AG09319 (cell line): ENCODE measurements at regions not wholly inside any gene's neighbourhood (a gene's known extent, or its start where the extent isn't known, plus 50 kb on each side); places are given as distances from the start of the nearest gene placed in this dataset.

Experiments used
- DNase-seq: peaks from one replicate; pipeline ENCODE4 v3.0.0-alpha.2; 2010; ENCODE audit warnings: low read depth; ENCODE audit errors: extremely low read depth
- TF ChIP-seq, protein P1 (sequence below): IDR thresholded peaks from 2 replicates; pipeline ENCODE4 v1.5.1; 2011; ENCODE audit warnings: low read depth, mild to moderate bottlenecking, inconsistent platforms, low read length, moderate library complexity

DNA sequence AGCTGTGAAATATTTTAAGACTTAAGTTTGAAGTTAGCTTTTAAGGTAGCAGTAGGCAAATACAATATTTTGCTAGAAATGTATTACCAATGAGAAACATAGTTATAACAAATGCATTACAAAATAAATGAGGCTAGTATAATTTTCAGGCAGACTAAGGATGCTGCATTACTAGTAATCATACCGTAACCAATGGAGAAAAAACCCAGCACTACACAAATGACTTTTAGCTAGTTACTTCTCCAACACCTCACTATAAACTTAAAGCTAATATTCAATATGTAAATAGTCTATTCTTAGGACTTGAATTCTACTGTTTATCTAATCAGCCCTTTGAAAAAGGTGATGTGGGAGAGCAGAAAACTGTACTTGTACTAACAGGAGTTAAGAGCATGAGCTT lies 285.3 kb upstream of the KLF14 start:
- TF ChIP-seq, protein P1, sequence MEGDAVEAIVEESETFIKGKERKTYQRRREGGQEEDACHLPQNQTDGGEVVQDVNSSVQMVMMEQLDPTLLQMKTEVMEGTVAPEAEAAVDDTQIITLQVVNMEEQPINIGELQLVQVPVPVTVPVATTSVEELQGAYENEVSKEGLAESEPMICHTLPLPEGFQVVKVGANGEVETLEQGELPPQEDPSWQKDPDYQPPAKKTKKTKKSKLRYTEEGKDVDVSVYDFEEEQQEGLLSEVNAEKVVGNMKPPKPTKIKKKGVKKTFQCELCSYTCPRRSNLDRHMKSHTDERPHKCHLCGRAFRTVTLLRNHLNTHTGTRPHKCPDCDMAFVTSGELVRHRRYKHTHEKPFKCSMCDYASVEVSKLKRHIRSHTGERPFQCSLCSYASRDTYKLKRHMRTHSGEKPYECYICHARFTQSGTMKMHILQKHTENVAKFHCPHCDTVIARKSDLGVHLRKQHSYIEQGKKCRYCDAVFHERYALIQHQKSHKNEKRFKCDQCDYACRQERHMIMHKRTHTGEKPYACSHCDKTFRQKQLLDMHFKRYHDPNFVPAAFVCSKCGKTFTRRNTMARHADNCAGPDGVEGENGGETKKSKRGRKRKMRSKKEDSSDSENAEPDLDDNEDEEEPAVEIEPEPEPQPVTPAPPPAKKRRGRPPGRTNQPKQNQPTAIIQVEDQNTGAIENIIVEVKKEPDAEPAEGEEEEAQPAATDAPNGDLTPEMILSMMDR: no peak
- DNase-seq: no peak

DNA sequence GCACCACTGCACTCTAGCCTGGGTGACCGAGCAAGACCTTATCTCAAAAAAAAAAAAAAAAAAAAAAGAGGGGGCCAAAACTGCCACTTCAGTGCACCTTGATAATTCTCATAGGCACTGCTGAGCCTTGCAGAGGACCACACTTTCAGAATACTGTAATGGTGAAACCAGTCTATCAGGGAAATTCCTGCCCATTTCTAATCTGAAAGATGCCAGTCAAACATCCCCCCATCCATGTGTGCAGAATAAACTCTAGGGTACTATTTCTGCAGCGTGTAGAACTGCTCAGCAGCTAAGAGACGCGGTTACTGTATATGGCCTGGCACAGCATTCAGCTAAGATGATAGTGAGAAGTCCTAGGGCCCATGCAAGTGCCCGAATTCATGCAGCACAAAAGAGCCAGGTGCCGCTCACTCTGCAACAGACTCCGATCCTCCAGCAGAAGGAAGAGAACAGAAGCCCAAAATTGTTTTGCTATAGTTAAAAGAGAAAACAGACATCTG lies 286.8 kb upstream of the KLF14 start:
- no peak for DNase-seq
- TF ChIP-seq, protein P1: no peak

DNA sequence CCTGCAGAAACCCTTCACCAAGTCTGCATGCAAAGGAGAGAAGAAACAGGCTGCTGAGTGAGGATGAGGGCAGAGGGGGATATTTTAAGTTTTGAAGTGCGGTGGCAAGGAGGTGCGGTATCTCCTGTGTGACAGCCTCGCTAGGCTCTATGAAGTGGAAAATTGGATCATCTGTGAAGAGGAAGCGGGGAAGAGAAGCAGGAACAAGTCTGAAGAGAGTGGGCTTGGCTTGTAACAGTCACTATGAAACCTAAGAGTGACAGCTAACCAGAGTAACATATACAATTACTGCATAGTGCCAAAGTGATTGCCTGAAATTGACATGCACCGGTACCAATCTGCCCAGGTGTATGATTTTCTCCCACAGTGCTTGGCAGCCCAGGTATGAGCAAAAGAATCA lies 287.5 kb upstream of the KLF14 start:
- DNase-seq: no peak
- TF ChIP-seq, protein P1: no peak

DNA sequence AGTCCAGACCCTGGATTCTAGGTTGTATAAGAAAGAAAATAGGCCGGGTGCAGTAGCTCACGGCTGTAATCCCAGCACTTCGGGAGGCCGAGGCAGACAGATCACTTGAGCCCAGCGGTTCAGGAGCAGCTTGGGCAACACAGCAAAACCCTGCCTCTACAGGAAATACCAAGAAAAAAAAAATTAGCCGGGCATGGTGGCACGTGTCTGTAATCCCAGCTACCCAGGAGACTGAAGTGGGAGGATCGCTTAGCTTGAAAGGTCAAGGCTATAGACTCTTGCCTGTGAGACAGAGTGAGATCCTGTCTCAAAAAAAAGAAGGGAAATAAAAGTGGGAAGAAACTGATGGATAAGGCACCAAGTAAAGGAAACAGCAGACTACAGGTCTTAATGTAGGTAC lies 287.9 kb upstream of the KLF14 start:
- TF ChIP-seq, protein P1: no peak
- DNase-seq: no peak

DNA sequence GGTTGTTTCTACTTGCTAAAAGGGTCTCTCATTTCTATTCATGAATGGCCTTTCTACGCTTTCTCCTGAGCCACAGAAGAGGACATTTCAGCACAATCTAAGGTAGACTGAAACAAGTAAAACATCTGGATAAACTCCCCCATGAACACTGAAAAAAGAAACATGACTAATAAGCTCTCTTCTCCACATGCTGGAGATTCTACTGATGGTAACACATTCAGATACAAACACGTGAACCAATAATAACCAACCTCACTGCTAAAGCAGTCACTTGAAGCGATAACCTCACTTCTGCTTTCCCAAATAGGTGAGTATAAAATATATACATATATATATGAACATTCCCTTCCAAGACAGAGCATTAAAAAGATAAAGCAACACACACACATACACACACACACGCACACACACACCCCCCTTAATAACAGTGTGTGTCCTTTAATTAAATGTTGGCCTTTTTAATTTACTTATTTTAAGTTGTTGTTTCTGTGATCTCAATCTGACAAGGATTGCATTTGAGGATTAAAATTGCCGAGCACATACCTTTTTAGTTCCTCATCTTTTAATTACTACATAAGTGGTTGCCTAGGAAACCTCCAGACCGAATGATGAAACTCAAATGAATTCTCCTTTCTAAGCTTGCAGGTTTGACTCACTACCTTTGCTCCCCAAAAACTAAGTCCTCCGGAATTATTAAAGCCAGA lies 292.4 kb upstream of the KLF14 start:
- no peak for DNase-seq
- TF ChIP-seq, protein P1: no peak

DNA sequence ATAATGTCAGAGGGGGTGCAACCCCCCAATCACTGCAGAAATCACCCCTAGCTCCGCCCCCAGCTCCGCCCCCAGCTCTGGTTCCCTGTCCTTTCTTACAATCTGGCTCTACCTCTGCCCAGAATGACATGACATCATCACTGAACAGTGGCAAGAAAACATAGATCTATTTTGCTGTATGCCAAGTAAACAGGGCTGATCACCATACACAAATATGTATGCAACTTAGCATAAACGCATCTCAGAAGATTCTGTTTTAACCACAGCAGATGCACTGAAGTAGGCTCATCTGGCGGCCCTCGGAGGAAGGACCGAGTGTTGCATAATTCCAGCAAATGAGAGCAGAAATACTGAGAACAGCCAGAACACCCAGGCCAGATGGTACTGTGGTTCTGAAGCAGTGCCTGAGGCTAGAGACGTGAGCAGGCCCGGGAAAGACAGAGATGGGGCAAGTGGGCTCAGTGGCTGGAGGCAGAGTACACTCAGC lies 293.3 kb upstream of the KLF14 start:
- DNase-seq: peak; percentile 93
- TF ChIP-seq, protein P1: no peak; the same call in none of the 2 replicates

DNA sequence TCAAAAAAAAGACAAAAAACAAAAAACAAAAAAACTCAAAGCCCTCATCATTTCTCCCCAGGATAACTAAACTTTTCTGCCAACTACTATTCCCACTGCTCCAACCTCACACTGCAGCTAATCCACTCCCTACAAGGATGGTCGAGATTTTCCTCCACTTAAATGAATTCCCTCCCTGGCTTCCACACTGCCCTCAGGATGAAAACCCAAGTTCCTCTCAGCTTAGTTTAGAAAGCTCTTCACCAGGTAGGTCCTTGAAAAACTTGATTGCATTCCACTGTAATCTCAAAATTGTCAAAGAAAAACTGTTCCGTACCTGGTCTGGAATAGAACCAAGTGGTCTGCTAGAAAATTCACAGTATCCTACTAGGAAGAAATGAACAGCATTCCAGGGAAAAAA lies 294.3 kb upstream of the KLF14 start:
- DNase-seq: no peak
- TF ChIP-seq, protein P1: no peak
